Stomach (tissue), 8 donors: ENCODE measurements at regions not wholly inside any gene's neighbourhood (a gene's known extent, or its start where the extent isn't known, plus 50 kb on each side); places are given as distances from the start of the nearest gene placed in this dataset.

ENCODE experiments used
- DNase-seq, 2 donors: peaks; one replicate each; pipeline versions ENCODE4 v3.0.0 to v3.0.0-alpha.2; 2013 to 2019
- H3K27ac ChIP-seq, 5 donors: fragments of 200-600 bp in 4 of 5; sonication (generic) in 4 of 5; one replicate each; pipeline ENCODE4 v1.5.1; 2013 to 2019; ENCODE audit warnings: mild to moderate bottlenecking in 1 of 5, moderate library complexity in 1 of 5
- H3K27me3 ChIP-seq, 3 donors: fragments of 200-600 bp; sonication (generic); one replicate each; pipeline ENCODE4 v1.5.1; 2017 to 2019; ENCODE audit warnings: mixed run types in 1 of 3
- H3K36me3 ChIP-seq, 4 donors: fragments of 200-600 bp; sonication (generic); 1 replicate in 3 of 4; 2 replicates in 1 of 4; pipeline ENCODE4 v1.5.1; 2016 to 2019
- H3K4me1 ChIP-seq, 4 donors: fragments of 200-600 bp; sonication (generic); one replicate each; pipeline ENCODE4 v1.5.1; 2016 to 2019
- H3K4me3 ChIP-seq, 4 donors: fragments of 200-600 bp; sonication (generic) in 3 of 4; one replicate each; pipeline ENCODE4 v1.5.1; 2016 to 2019; ENCODE audit warnings: mild to moderate bottlenecking in 1 of 4
- H3K9me3 ChIP-seq, 4 donors: fragments of 200-600 bp; sonication (generic); one replicate each; pipeline ENCODE4 v1.5.1; 2016 to 2019
- EP300 ChIP-seq: sonication (generic); formaldehyde crosslinking; IDR thresholded peaks from one replicate; pipeline ENCODE4 v1.6.1; 2017; ENCODE audit warnings: antibody characterized with exemption
- POLR2A ChIP-seq, 4 donors: fragments of 450-650 bp; IDR thresholded peaks; one replicate each; pipeline ENCODE4 v1.6.1; 2016; ENCODE audit warnings: antibody characterized with exemption in 4 of 4, control low read depth in 2 of 4, mild to moderate bottlenecking in 1 of 4, moderate library complexity in 1 of 4
- POLR2AphosphoS5 ChIP-seq, 3 donors: sonication (generic); formaldehyde crosslinking; IDR thresholded peaks; one replicate each; pipeline ENCODE4 v1.6.1; 2016; ENCODE audit warnings: antibody characterized with exemption in 3 of 3
- WGBS, 5 donors: extraction: QIAGEN DNeasy Blood & Tissue Kit in 3 of 5; methylation state at CpG; one replicate each; pipeline versions ENCODE4 v1.1.5 to v1.1.7; 2013 to 2018; 5-methylcytosine and 5-hydroxymethylcytosine counted together
- intact Hi-C: fragments of 100-400 bp; cut with DNase I; formaldehyde crosslinking; loops from one replicate; pipeline ENCODE4 v1.15.1; 2023; ENCODE audit warnings: low total_unique reads
- TF ChIP-seq, protein P1 (sequence below), 7 experiments: fragments of 450-650 bp in 4 of 7; fragments of 200-600 bp in 3 of 7; sonication (generic) in 3 of 7; IDR thresholded peaks; one replicate each; pipeline ENCODE4 v1.5.1; 2016 to 2019; ENCODE audit warnings: antibody characterized with exemption in 7 of 7, control low read depth in 2 of 7, mild to moderate bottlenecking in 1 of 7
- donor health status: healthy with polysubstance abuse.
- donor health status: Bipolar disorder and iron deficiency.
- donor health status: healthy.

DNA sequence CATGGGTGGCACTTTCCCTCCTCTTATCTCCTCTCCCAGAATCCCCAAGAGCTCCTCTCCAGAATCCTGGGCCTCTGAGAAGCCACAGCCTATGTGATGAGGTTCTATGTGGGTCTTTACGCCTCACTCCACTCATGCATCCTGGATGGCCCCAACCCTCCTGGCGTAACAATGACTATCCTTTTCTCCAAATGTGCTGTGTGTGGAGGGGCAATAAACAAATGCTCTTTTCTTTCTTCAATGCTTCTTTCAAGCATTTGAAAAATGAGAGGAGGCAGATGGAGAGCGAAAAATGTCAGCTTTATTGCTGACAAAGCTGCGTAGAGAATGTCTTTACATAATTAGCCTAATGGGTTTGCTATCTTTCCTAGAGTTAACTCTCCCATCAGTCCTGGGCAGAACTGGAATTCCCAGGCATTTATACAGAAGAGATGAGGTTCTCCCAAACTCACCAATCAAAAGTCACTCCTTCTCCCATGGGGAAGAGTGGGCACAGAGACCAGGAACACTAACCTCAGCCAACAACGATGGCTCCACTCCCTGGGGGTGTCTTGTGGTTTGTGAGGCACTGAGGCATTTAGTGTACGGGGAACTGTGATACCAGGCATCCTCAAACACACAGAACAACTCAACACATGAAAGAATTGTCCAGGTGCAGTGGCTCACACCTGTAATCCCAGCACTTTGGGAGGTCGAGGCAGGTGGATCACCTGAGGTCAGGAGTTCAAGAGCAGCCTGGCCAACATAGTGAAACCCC is 118.9 kb upstream of the SLC34A2 start:
- DNase-seq: no peak
- no peak overlapping the region for H3K27ac ChIP-seq
- WGBS, 5 donors: 69 to 73% (median 70%) methylated on average over 7 of the region's 7 CpGs
- TF ChIP-seq POLR2AphosphoS5 (IDR thresholded peaks at IDR 0.05): no peak
- H3K36me3 ChIP-seq: no peaks in the 10 kb centered on the region
- intact Hi-C loops: no loop called here
- H3K9me3 ChIP-seq: no peaks in the 10 kb centered on the region
- no peak overlapping the region for H3K4me3 ChIP-seq
- H3K27me3 ChIP-seq: no peaks in the 10 kb centered on the region
- peaks cover 0 to 10% (median 4%) of the 10 kb centered on the region in 4 donors for H3K4me1 ChIP-seq

DNA sequence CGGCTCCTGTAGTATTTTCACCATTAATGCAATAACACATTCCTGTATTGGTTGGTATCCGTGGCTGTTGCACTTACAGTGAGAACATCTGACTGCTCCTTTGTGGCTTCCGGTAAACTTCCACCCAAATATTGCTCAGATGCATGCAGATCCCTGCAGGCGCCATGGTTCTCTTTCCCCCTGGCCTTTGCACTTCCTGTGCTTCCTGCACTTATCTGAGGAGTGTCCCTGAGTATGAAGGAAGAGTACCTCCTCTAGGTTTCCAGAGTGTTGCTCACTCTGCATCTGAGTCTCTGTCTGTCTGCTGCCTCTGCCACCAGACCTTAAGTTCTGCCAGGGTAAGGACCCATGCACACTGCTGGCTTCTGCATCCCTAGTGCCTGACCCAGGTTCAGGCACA is 117.2 kb upstream of the SLC34A2 start:
- DNase-seq: no peak
- intact Hi-C loops: no loop called here
- Histone ChIP-seq H3K36me3 (no peaks in the 10 kb centered on the region), H3K4me3 (no peak overlapping the region), H3K27me3 (no peaks in the 10 kb centered on the region), H3K27ac (no peak overlapping the region), H3K4me1 (peaks cover 0 to 11% (median 4%) of the 10 kb centered on the region in 4 donors), H3K9me3 (no peaks in the 10 kb centered on the region)
- WGBS, 5 donors: 77 to 84% (median 83%) methylated on average over 4 of the region's 4 CpGs
- TF ChIP-seq POLR2AphosphoS5 (IDR thresholded peaks at IDR 0.05) (no peak), POLR2A (IDR thresholded peaks at IDR 0.05) (no peak), EP300 (no peak)
- TF ChIP-seq, protein P1, sequence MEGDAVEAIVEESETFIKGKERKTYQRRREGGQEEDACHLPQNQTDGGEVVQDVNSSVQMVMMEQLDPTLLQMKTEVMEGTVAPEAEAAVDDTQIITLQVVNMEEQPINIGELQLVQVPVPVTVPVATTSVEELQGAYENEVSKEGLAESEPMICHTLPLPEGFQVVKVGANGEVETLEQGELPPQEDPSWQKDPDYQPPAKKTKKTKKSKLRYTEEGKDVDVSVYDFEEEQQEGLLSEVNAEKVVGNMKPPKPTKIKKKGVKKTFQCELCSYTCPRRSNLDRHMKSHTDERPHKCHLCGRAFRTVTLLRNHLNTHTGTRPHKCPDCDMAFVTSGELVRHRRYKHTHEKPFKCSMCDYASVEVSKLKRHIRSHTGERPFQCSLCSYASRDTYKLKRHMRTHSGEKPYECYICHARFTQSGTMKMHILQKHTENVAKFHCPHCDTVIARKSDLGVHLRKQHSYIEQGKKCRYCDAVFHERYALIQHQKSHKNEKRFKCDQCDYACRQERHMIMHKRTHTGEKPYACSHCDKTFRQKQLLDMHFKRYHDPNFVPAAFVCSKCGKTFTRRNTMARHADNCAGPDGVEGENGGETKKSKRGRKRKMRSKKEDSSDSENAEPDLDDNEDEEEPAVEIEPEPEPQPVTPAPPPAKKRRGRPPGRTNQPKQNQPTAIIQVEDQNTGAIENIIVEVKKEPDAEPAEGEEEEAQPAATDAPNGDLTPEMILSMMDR (IDR thresholded peaks at IDR 0.05): no peak

DNA sequence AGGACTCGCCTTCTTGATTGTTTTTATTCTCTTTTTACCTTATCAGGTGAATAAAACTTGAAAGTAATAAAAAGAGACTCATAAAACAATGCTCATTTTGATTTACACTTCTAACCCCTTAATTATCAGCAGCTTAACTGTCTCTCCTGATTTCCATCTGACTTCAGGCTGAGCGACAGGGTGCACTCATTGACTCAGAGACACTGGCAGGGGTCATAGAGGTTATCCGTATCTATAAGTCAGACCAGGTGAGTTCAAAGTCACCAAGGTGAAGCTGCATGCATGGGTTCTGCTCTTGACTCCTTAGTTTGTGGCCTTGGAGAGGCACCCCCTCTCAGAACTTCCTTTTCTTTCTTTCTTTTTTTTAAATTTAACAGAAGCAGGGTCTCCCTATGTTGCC is 116.4 kb upstream of the SLC34A2 start:
- 45 to 64% (median 57%) methylated on average over 3 of the region's 3 CpGs for WGBS, 5 donors
- H3K4me3 ChIP-seq: no peak overlapping the region
- H3K9me3 ChIP-seq: no peaks in the 10 kb centered on the region
- intact Hi-C loops: no loop called here
- DNase-seq: no peak
- TF ChIP-seq EP300 (no peak), POLR2A (IDR thresholded peaks at IDR 0.05) (no peak), POLR2AphosphoS5 (IDR thresholded peaks at IDR 0.05) (no peak)
- TF ChIP-seq, protein P1 (IDR thresholded peaks at IDR 0.05): no peak
- no peak overlapping the region for H3K27ac ChIP-seq
- H3K36me3 ChIP-seq: no peaks in the 10 kb centered on the region
- H3K4me1 ChIP-seq: peaks cover 0 to 13% (median 4%) of the 10 kb centered on the region in 4 donors
- H3K27me3 ChIP-seq: no peaks in the 10 kb centered on the region

DNA sequence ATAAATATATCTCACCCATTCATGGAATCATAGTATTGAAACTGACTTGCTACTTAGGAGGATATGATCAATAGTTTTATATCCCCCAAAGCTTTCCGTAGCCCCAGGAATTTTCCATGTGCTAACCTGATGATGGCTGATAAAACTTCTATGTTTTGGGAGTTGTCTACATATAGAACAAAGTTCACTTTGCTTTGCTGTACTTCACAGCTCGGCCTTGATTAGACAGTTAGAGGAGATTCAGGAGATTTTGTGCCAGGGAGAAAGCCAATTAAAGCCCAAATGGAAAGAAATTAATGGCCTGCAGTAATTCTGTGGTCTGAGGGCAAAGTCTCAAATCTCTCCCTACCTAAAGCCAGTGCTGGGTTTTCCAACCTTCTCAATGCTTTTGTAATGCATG is 114.9 kb upstream of the SLC34A2 start:
- Histone ChIP-seq H3K4me1 (peaks cover 0 to 22% (median 4%) of the 10 kb centered on the region in 4 donors), H3K27me3 (no peaks in the 10 kb centered on the region), H3K9me3 (no peaks in the 10 kb centered on the region), H3K4me3 (no peak overlapping the region), H3K27ac (no peak overlapping the region), H3K36me3 (no peaks in the 10 kb centered on the region)
- 30 to 65% (median 35%) methylated on average over 2 of the region's 2 CpGs for WGBS, 5 donors
- TF ChIP-seq EP300 (no peak), POLR2AphosphoS5 (IDR thresholded peaks at IDR 0.05) (no peak), POLR2A (IDR thresholded peaks at IDR 0.05) (no peak)
- TF ChIP-seq, protein P1 (IDR thresholded peaks at IDR 0.05): no peak
- DNase-seq: no peak
- intact Hi-C loops: no loop called here

DNA sequence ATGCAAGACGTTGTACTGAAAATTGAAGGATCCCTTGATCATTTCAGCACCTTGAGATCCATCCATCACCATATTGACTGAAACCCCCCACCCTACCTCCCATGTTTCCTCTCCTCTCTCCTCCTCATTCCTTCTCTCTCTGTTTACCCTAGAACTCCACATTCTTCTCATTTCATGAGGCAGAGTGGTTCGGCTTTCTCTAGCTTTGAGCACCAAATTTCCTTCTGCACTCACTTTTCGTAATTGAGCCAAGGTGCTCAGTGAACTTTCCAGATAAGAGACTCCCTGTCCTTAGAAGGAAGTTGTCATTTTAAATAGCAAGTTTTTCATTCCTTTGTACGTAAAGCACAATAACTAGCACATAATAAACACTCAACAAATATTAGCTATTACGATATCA is 108.3 kb upstream of the SLC34A2 start:
- Histone ChIP-seq H3K4me3 (no peak overlapping the region), H3K27me3 (no peaks in the 10 kb centered on the region), H3K4me1 (peaks cover 0 to 25% (median 9%) of the 10 kb centered on the region in 4 donors), H3K27ac (peak overlapping the region in 2 of 5 donors; percentile 31 to 73), H3K36me3 (no peaks in the 10 kb centered on the region), H3K9me3 (no peaks in the 10 kb centered on the region)
- 33 to 55% (median 48%) methylated on average over 5 of the region's 5 CpGs for WGBS, 5 donors
- no peak for DNase-seq
- no peak for TF ChIP-seq EP300
- TF ChIP-seq, protein P1 (IDR thresholded peaks at IDR 0.05): no peak
- no peak for TF ChIP-seq POLR2A (IDR thresholded peaks at IDR 0.05)
- TF ChIP-seq POLR2AphosphoS5 (IDR thresholded peaks at IDR 0.05): no peak
- intact Hi-C loops: no loop called here
